ENCODE measurements at regions not wholly inside any gene's neighbourhood (a gene's known extent, or its start where the extent isn't known, plus 50 kb on each side); places are given as distances from the start of the nearest gene placed in this dataset.

- TF ChIP-seq CTCF (IDR thresholded peaks at IDR 0.05; ENCODE audit: extremely low read depth in 1 of 2, insufficient read depth in 1 of 2, low read depth in 1 of 2, low read length in 2 of 2) (no peak), POLR2A (IDR thresholded peaks at IDR 0.05; ENCODE audit: low read depth, low read length) (no peak), EZH2 (IDR thresholded peaks at IDR 0.05; ENCODE audit: borderline replicate concordance, low read depth, low read length, severe bottlenecking) (no peak), FOS (IDR thresholded peaks at IDR 0.05; ENCODE audit: borderline replicate concordance, insufficient read depth, low read length) (no peak), POLR2AphosphoS5 (IDR thresholded peaks at IDR 0.05; ENCODE audit: insufficient read depth, low read depth, low read length) (no peak), MAX (IDR thresholded peaks at IDR 0.05; ENCODE audit: insufficient read depth, insufficient read length) (no peak)
Measured at GRCh38 chr1:106717591-106717990, 338.9 kb upstream of the PRMT6 start.

Data from endothelial cell of umbilical vein (primary cell).